Prostate gland (tissue), 2 donors: ENCODE measurements at regions not wholly inside any gene's neighbourhood (a gene's known extent, or its start where the extent isn't known, plus 50 kb on each side); places are given as distances from the start of the nearest gene placed in this dataset.
"Not testable (repeated sequence)": the region's sequence is repeated elsewhere in the genome, so short reads cannot be mapped to it uniquely, and the experiment has no call there.

Experiments used
- DNase-seq: peaks from one replicate; pipeline ENCODE4 v3.0.0-alpha.2; 2019; ENCODE audit warnings: low spot score
- H3K27ac ChIP-seq, 2 donors: fragments of 200-600 bp; sonication (generic); 2 replicates each; pipeline ENCODE4 v1.5.1; 2017 to 2019
- H3K27me3 ChIP-seq: fragments of 200-600 bp; sonication (generic); replicated peaks from 2 replicates; pipeline ENCODE4 v1.5.1; 2019; ENCODE audit not compliant: insufficient read depth
- H3K36me3 ChIP-seq, 2 donors: fragments of 200-600 bp; sonication (generic); 1 replicate in 1 of 2; 2 replicates in 1 of 2; pipeline versions ENCODE4 v1.5.1 to v1.8.1; 2017 to 2019
- H3K4me1 ChIP-seq: fragments of 200-600 bp; sonication (generic); replicated peaks from 2 replicates; pipeline ENCODE4 v1.5.1; 2019
- H3K4me3 ChIP-seq, 2 donors: fragments of 200-600 bp; sonication (generic); 2 replicates each; pipeline ENCODE4 v1.5.1; 2017 to 2019
- H3K9me3 ChIP-seq: fragments of 200-600 bp; sonication (generic); 2 replicates; pipeline ENCODE4 v1.5.1; 2017
- CTCF ChIP-seq, 4 experiments: fragments of 200-600 bp in 2 of 4; fragments of 450-650 bp in 2 of 4; sonication (generic) in 2 of 4; IDR thresholded peaks; 1 replicate in 3 of 4; 2 replicates in 1 of 4; pipeline ENCODE4 v1.5.1; 2016 to 2019; ENCODE audit warnings: antibody characterized with exemption in 4 of 4, mild to moderate bottlenecking in 2 of 4, moderate library complexity in 2 of 4
- POLR2A ChIP-seq: fragments of 450-650 bp; IDR thresholded peaks from one replicate; pipeline ENCODE4 v1.6.1; 2016; ENCODE audit warnings: antibody characterized with exemption, mild to moderate bottlenecking
- POLR2AphosphoS5 ChIP-seq: sonication (generic); formaldehyde crosslinking; IDR thresholded peaks from one replicate; pipeline ENCODE4 v1.6.1; 2017; ENCODE audit warnings: antibody characterized with exemption
- WGBS: methylation state at CpG from one replicate; pipeline ENCODE4 v1.1.5; 2018; 5-methylcytosine and 5-hydroxymethylcytosine counted together
- intact Hi-C: fragments of 100-400 bp; cut with DNase I; formaldehyde crosslinking; loops from one replicate; pipeline ENCODE4 v1.14.2; 2022

GRCh38 chr14:106631879-106632278 is 1105.5 kb downstream of the TMEM121 start:
- H3K4me3 ChIP-seq, result no peak overlapping the region
- no peaks in the 10 kb centered on the region for H3K27me3 ChIP-seq
- no peaks in the 10 kb centered on the region for H3K4me1 ChIP-seq
- no peak for DNase-seq
- no peaks in the 10 kb centered on the region for H3K36me3 ChIP-seq
- TF ChIP-seq POLR2A (no peak), CTCF (IDR thresholded peaks at IDR 0.05) (no peak), POLR2AphosphoS5 (no peak)
- H3K27ac ChIP-seq, result no peak overlapping the region
- no peaks in the 10 kb centered on the region for H3K9me3 ChIP-seq
- WGBS, result 74% methylated on average over 6 of the region's 6 CpGs
- intact Hi-C loops, result no loop called here

DNA sequence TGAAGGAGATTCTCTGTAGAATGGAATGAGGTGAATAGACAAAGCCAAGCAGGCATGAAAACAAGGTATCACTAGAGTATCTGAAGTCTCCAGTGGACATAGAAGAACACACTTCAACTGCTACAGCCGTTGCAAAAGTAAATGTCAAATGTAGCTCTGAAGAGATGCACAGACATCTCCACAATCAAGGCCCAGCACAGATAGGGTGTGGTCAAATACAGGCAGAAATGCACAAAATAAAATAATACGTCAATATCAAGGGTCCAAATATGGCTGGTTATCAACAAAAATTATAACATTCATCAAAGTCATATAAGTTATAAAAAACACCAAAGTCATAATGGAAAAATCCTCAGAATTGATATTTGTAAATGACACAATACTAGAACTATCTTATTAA is 1107.3 kb downstream of the TMEM121 start:
- WGBS, result 66% methylated on average over 2 of the region's 2 CpGs
- intact Hi-C loops, result no loop called here
- Histone ChIP-seq H3K4me1 (no peaks in the 10 kb centered on the region), H3K9me3 (no peaks in the 10 kb centered on the region), H3K36me3 (no peaks in the 10 kb centered on the region), H3K27ac (no peak overlapping the region), H3K27me3 (no peaks in the 10 kb centered on the region), H3K4me3 (no peak overlapping the region)
- no peak for TF ChIP-seq CTCF (IDR thresholded peaks at IDR 0.05)
- TF ChIP-seq POLR2A, result no peak
- TF ChIP-seq POLR2AphosphoS5, result no peak
- DNase-seq, result no peak

- Histone ChIP-seq H3K27me3 (no peaks in the 10 kb centered on the region), H3K4me1 (no peaks in the 10 kb centered on the region), H3K9me3 (no peaks in the 10 kb centered on the region), H3K36me3 (no peaks in the 10 kb centered on the region), H3K27ac (no peak overlapping the region), H3K4me3 (no peak overlapping the region)
- TF ChIP-seq POLR2AphosphoS5 (no peak), CTCF (IDR thresholded peaks at IDR 0.05) (no peak), POLR2A (no peak)
- DNase-seq, result no peak
- WGBS, result 18% methylated on average over 4 of the region's 4 CpGs
- intact Hi-C loops, result no loop called here
Measured at GRCh38 chr14:106635569-106635968, 1109.2 kb downstream of the TMEM121 start.

GRCh38 chr14:106638786-106639452 is 1112.5 kb downstream of the TMEM121 start:
- H3K4me1 ChIP-seq, H3K27ac ChIP-seq, H3K36me3 ChIP-seq, H3K9me3 ChIP-seq, intact Hi-C loops, H3K27me3 ChIP-seq, H3K4me3 ChIP-seq, DNase-seq: not testable (repeated sequence)
- WGBS, result 53% methylated on average over 24 of the region's 25 CpGs

- 41% methylated on average over 7 of the region's 7 CpGs for WGBS
Measured at GRCh38 chr14:106642090-106642489, 1115.7 kb downstream of the TMEM121 start.

GRCh38 chr14:106642971-106643370 is 1116.6 kb downstream of the TMEM121 start:
- H3K4me1 ChIP-seq, H3K9me3 ChIP-seq, H3K27ac ChIP-seq, H3K4me3 ChIP-seq, H3K36me3 ChIP-seq, intact Hi-C loops, DNase-seq, H3K27me3 ChIP-seq: not testable (repeated sequence)
- 73% methylated on average over 6 of the region's 6 CpGs for WGBS

More at GRCh38 chr14:106642090-106642489, 1115.7 kb downstream of the TMEM121 start:
- H3K4me3 ChIP-seq, result no peak overlapping the region
- no peak for TF ChIP-seq CTCF (IDR thresholded peaks at IDR 0.05)
- TF ChIP-seq POLR2A, result no peak
- TF ChIP-seq POLR2AphosphoS5, result no peak
- H3K27ac ChIP-seq, result no peak overlapping the region
- H3K9me3 ChIP-seq, result no peaks in the 10 kb centered on the region
- H3K36me3 ChIP-seq, result no peaks in the 10 kb centered on the region
- no peaks in the 10 kb centered on the region for H3K27me3 ChIP-seq
- H3K4me1 ChIP-seq, result no peaks in the 10 kb centered on the region
- intact Hi-C loops, result no loop called here
- DNase-seq, result no peak

DNA sequence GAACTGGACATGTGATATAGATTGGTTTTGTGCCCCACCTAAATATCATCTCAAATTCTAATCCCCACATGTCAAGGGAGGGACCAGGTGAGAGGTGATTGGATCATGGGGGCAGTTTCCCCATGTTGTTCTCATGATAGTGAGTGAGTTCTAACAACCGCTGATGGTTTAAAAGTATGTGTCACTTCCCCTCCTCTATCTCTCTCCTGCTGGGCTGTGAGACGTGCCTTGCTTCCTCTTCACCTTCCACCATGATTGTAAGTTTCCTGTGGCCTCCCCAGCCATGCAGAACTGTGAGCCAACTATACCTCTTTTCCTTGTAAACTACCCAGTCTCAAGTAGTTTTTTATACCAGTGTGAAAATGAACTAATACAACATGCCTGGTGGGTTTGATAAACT is 1122.5 kb downstream of the TMEM121 start:
- H3K36me3 ChIP-seq, H3K27ac ChIP-seq, H3K4me1 ChIP-seq, H3K9me3 ChIP-seq, intact Hi-C loops, H3K4me3 ChIP-seq, H3K27me3 ChIP-seq, DNase-seq: not testable (repeated sequence)
- 26% methylated on average over 2 of the region's 2 CpGs for WGBS
